K562 (cell line): ENCODE measurements at regions not wholly inside any gene's neighbourhood (a gene's known extent, or its start where the extent isn't known, plus 50 kb on each side); places are given as distances from the start of the nearest gene placed in this dataset.

Source experiments
- EHMT2 ChIP-seq: fragments of 450-650 bp; IDR thresholded peaks from 2 replicates; pipeline ENCODE4 v1.6.1; 2018; ENCODE audit warnings: antibody characterized with exemption
- KLF10 ChIP-seq: fragments of 250-450 bp; sonication (Bioruptor Pico); IDR thresholded peaks from 2 replicates; pipeline ENCODE4 v1.6.1; 2021; ENCODE audit warnings: matching md5 sums
- POLR2AphosphoS2 ChIP-seq: IDR thresholded peaks from 2 replicates; pipeline ENCODE4 v1.6.1; 2012; ENCODE audit warnings: low read length, improper control_type of control experiment
- ZNF24 ChIP-seq: fragments of 450-650 bp; IDR thresholded peaks from 2 replicates; pipeline ENCODE4 v1.6.1; 2016
- ZZZ3 ChIP-seq: fragments of 450-650 bp; IDR thresholded peaks from 2 replicates; pipeline ENCODE4 v1.6.1; 2016; ENCODE audit warnings: antibody characterized with exemption, mild to moderate bottlenecking, moderate library complexity
- TF ChIP-seq, protein P1 (sequence below), 2 experiments: fragments of 450-650 bp; formaldehyde crosslinking in 1 of 2; IDR thresholded peaks; 2 replicates each; pipeline versions ENCODE4 v1.4.0 to v1.6.1; 2014 to 2020; ENCODE audit warnings: mild to moderate bottlenecking in 2 of 2, borderline replicate concordance in 1 of 2, low read depth in 1 of 2
- TF ChIP-seq, protein P2 (sequence below): fragments of 250-450 bp; sonication (Bioruptor Pico); IDR thresholded peaks from 2 replicates; pipeline ENCODE4 v1.5.0; 2022; ENCODE audit warnings: mild to moderate bottlenecking

DNA sequence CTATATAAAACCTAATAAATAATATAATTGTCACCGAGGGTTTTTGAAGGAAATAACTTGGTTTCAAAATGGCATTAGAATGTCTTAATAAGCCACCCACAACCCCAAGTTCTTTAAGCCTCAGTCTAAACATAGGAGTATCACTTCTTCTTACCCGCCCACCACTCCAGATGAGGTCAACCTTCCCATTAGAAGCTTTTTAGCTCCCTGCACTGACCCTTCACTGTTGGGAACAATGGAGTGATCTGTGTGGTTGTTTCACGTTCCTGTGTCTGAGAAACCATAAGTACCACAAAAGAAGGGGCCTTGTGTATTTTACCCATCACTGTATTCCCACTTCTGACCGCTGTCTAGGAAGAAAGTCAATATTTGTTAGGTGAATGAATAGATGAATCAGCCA lies 326.3 kb upstream of the ZNF521 start:
- TF ChIP-seq KLF10 (no peak), EHMT2 (no peak), POLR2AphosphoS2 (no peak), ZNF24 (no peak), ZZZ3 (no peak)
- TF ChIP-seq, protein P1, sequence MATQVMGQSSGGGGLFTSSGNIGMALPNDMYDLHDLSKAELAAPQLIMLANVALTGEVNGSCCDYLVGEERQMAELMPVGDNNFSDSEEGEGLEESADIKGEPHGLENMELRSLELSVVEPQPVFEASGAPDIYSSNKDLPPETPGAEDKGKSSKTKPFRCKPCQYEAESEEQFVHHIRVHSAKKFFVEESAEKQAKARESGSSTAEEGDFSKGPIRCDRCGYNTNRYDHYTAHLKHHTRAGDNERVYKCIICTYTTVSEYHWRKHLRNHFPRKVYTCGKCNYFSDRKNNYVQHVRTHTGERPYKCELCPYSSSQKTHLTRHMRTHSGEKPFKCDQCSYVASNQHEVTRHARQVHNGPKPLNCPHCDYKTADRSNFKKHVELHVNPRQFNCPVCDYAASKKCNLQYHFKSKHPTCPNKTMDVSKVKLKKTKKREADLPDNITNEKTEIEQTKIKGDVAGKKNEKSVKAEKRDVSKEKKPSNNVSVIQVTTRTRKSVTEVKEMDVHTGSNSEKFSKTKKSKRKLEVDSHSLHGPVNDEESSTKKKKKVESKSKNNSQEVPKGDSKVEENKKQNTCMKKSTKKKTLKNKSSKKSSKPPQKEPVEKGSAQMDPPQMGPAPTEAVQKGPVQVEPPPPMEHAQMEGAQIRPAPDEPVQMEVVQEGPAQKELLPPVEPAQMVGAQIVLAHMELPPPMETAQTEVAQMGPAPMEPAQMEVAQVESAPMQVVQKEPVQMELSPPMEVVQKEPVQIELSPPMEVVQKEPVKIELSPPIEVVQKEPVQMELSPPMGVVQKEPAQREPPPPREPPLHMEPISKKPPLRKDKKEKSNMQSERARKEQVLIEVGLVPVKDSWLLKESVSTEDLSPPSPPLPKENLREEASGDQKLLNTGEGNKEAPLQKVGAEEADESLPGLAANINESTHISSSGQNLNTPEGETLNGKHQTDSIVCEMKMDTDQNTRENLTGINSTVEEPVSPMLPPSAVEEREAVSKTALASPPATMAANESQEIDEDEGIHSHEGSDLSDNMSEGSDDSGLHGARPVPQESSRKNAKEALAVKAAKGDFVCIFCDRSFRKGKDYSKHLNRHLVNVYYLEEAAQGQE (IDR thresholded peaks at IDR 0.05; ENCODE audit: borderline replicate concordance) = no peak
- TF ChIP-seq, protein P1 (CRISPR knock-in tag; IDR thresholded peaks at IDR 0.05; ENCODE audit: low read depth) = no peak
- TF ChIP-seq, protein P2, sequence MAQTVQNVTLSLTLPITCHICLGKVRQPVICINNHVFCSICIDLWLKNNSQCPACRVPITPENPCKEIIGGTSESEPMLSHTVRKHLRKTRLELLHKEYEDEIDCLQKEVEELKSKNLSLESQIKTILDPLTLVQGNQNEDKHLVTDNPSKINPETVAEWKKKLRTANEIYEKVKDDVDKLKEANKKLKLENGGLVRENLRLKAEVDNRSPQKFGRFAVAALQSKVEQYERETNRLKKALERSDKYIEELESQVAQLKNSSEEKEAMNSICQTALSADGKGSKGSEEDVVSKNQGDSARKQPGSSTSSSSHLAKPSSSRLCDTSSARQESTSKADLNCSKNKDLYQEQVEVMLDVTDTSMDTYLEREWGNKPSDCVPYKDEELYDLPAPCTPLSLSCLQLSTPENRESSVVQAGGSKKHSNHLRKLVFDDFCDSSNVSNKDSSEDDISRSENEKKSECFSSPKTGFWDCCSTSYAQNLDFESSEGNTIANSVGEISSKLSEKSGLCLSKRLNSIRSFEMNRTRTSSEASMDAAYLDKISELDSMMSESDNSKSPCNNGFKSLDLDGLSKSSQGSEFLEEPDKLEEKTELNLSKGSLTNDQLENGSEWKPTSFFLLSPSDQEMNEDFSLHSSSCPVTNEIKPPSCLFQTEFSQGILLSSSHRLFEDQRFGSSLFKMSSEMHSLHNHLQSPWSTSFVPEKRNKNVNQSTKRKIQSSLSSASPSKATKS (CRISPR knock-in tag) = no peak
